SK-N-SH (cell line): ENCODE measurements at regions not wholly inside any gene's neighbourhood (a gene's known extent, or its start where the extent isn't known, plus 50 kb on each side); places are given as distances from the start of the nearest gene placed in this dataset.

ENCODE experiments used
- CTCF ChIA-PET: fragments of 300-600, 350-600 bp; formaldehyde crosslinking; extraction: SDS; loops from one replicate; lab custom pipeline; 2021; lab: Yijun Ruan, JAX
- POLR2A ChIA-PET: fragments of 350-600 bp; sonication (Branson Sonifier 250); formaldehyde crosslinking; extraction: SDS; loops from one replicate; lab custom pipeline; 2020; ENCODE audit warnings: antibody characterized with exemption, inconsistent platforms; lab: Yijun Ruan, JAX
- DNase-seq: peaks from one replicate; pipeline ENCODE4 v3.0.0; 2012
- H2AFZ ChIP-seq: fragments of 200-600 bp; sonication (generic); 2 replicates; pipeline ENCODE4 v1.8.1; 2016; ENCODE audit warnings: antibody characterized with exemption, mild to moderate bottlenecking, low read depth
- H3F3A ChIP-seq: fragments of 200-600 bp; sonication (generic); replicated peaks from 2 replicates; pipeline ENCODE3; 2016; ENCODE audit warnings: antibody characterized with exemption, mild to moderate bottlenecking; ENCODE audit not compliant: insufficient read depth
- H3K27ac ChIP-seq, 2 experiments: fragments of 200-500 bp in 1 of 2; fragments of 200-600 bp in 1 of 2; sonication (Bioruptor generic) in 1 of 2; sonication (generic), shearing (Covaris generic) in 1 of 2; 2 replicates each; pipeline versions ENCODE4 v1.5.1 to v1.6.1; 2014 to 2016; ENCODE audit warnings: low read depth in 2 of 2, inconsistent platforms in 1 of 2, low read length in 1 of 2, mild to moderate bottlenecking in 1 of 2, mixed read lengths in 1 of 2
- H3K27me3 ChIP-seq: fragments of 200-600 bp; sonication (generic), shearing (Covaris generic); 2 replicates; pipeline ENCODE4 v1.6.1; 2016; ENCODE audit warnings: mixed run types; ENCODE audit not compliant: insufficient read depth
- H3K36me3 ChIP-seq, 2 experiments: fragments of 200-500 bp in 1 of 2; fragments of 200-600 bp in 1 of 2; sonication (Bioruptor generic) in 1 of 2; sonication (generic) in 1 of 2; replicated peaks in 1 of 2; 2 replicates each; pipeline versions ENCODE3 to v1.5.1; 2014 to 2016; ENCODE audit warnings: low read length in 1 of 2, mild to moderate bottlenecking in 1 of 2; ENCODE audit not compliant: insufficient read depth in 2 of 2, control insufficient read depth in 1 of 2
- H3K4me1 ChIP-seq, 2 experiments: fragments of 200-500 bp in 1 of 2; fragments of 200-600 bp in 1 of 2; sonication (Bioruptor generic) in 1 of 2; sonication (generic), shearing (Covaris generic) in 1 of 2; 2 replicates each; pipeline versions ENCODE4 v1.5.1 to v1.6.1; 2014 to 2016; ENCODE audit warnings: low read depth in 1 of 2, low read length in 1 of 2, mixed run types in 1 of 2; ENCODE audit not compliant: insufficient read depth in 2 of 2, control insufficient read depth in 1 of 2
- H3K4me2 ChIP-seq: fragments of 200-600 bp; sonication (generic), shearing (Covaris generic); 2 replicates; pipeline ENCODE4 v1.6.1; 2017; ENCODE audit warnings: mixed run types
- H3K4me3 ChIP-seq, 2 experiments: fragments of 200-500 bp in 1 of 2; fragments of 200-600 bp in 1 of 2; sonication (Bioruptor generic) in 1 of 2; sonication (generic), shearing (Covaris generic) in 1 of 2; 2 replicates each; pipeline versions ENCODE4 v1.5.1 to v1.8.1; 2014 to 2016; ENCODE audit warnings: low read depth in 2 of 2, inconsistent platforms in 1 of 2, low read length in 1 of 2, mild to moderate bottlenecking in 1 of 2, mixed read lengths in 1 of 2, moderate library complexity in 1 of 2
- H3K79me2 ChIP-seq: fragments of 200-600 bp; sonication (generic); 2 replicates; pipeline ENCODE4 v1.8.1; 2017; ENCODE audit warnings: mild to moderate bottlenecking; ENCODE audit not compliant: insufficient read depth
- H3K9ac ChIP-seq: fragments of 200-600 bp; sonication (generic); 2 replicates; pipeline ENCODE4 v1.6.1; 2017; ENCODE audit warnings: mixed run types
- H3K9me2 ChIP-seq: fragments of 200-600 bp; sonication (generic); 2 replicates; pipeline ENCODE4 v1.6.1; 2017; ENCODE audit warnings: mixed run types
- H3K9me3 ChIP-seq: fragments of 200-600 bp; sonication (generic); 2 replicates; pipeline ENCODE4 v1.6.1; 2017; ENCODE audit warnings: mixed run types, mild to moderate bottlenecking, moderate library complexity
- H4K20me1 ChIP-seq: fragments of 200-600 bp; sonication (generic); 2 replicates; pipeline ENCODE4 v1.6.1; 2017; ENCODE audit warnings: mild to moderate bottlenecking, mixed run types; ENCODE audit not compliant: insufficient read depth
- CHD2 ChIP-seq: fragments of 150-350 bp; IDR thresholded peaks from 2 replicates; pipeline ENCODE4 v1.6.1; 2018; ENCODE audit warnings: low read length; ENCODE audit not compliant: partially characterized antibody
- ELF1 ChIP-seq: IDR thresholded peaks from 2 replicates; pipeline ENCODE4 v1.4.0; 2012
- EZH2phosphoT487 ChIP-seq: fragments of 200-600 bp; sonication (generic); IDR thresholded peaks from 2 replicates; pipeline ENCODE4 v1.6.1; 2017; ENCODE audit warnings: low read depth, mixed run types, mild to moderate bottlenecking, antibody characterized with exemption, moderate library complexity, borderline replicate concordance
- GABPA ChIP-seq: IDR thresholded peaks from 2 replicates; pipeline ENCODE4 v1.4.0; 2012; ENCODE audit warnings: low read depth, mild to moderate bottlenecking
- GATA2 ChIP-seq: sonication (generic); formaldehyde crosslinking; IDR thresholded peaks from 2 replicates; pipeline ENCODE4 v1.5.0; 2020; ENCODE audit warnings: mild to moderate bottlenecking, missing genetic modification reagents
- JUND ChIP-seq: IDR thresholded peaks from 2 replicates; pipeline ENCODE4 v1.4.0; 2012
- MEF2A ChIP-seq: IDR thresholded peaks from 2 replicates; pipeline ENCODE4 v1.4.0; 2012; ENCODE audit warnings: low read depth, borderline replicate concordance
- NFIC ChIP-seq: IDR thresholded peaks from 2 replicates; pipeline ENCODE4 v1.4.0; 2012; ENCODE audit warnings: borderline replicate concordance
- RAD21 ChIP-seq: IDR thresholded peaks from 2 replicates; pipeline ENCODE4 v1.6.1; 2012; ENCODE audit warnings: mild to moderate bottlenecking, low read length
- TAF1 ChIP-seq: IDR thresholded peaks from 2 replicates; pipeline ENCODE4 v1.6.1; 2012; ENCODE audit warnings: low read depth, mild to moderate bottlenecking, low read length, moderate library complexity, borderline replicate concordance
- TCF12 ChIP-seq: IDR thresholded peaks from 2 replicates; pipeline ENCODE4 v1.4.0; 2012
- TEAD4 ChIP-seq: IDR thresholded peaks from 2 replicates; pipeline ENCODE4 v1.4.0; 2012; ENCODE audit warnings: mild to moderate bottlenecking, borderline replicate concordance; ENCODE audit not compliant: insufficient read depth
- YY1 ChIP-seq: IDR thresholded peaks from 2 replicates; pipeline ENCODE4 v1.4.0; 2012; ENCODE audit warnings: low read depth, mild to moderate bottlenecking
- WGBS: methylation state at CpG from one replicate; pipeline ENCODE4 v1.1.6; 2017; ENCODE audit warnings: low lambda C conversion rate; 5-methylcytosine and 5-hydroxymethylcytosine counted together
- TF ChIP-seq, protein P1 (sequence below): IDR thresholded peaks from 2 replicates; pipeline ENCODE4; 2012
- TF ChIP-seq, protein P2 (sequence below): IDR thresholded peaks from 2 replicates; pipeline ENCODE4 v1.4.0; 2012; ENCODE audit warnings: low read depth, borderline replicate concordance
- TF ChIP-seq, protein P3 (sequence below): fragments of 200-600 bp; sonication (generic); IDR thresholded peaks from 2 replicates; pipeline ENCODE4 v1.6.1; 2017; ENCODE audit warnings: antibody characterized with exemption, mild to moderate bottlenecking, moderate library complexity
- TF ChIP-seq, protein P4 (sequence below): IDR thresholded peaks from 2 replicates; pipeline ENCODE4 v1.4.0; 2012; ENCODE audit warnings: low read depth
- TF ChIP-seq, protein P5 (sequence below): fragments of 150-350 bp; IDR thresholded peaks from 2 replicates; pipeline ENCODE4 v1.6.1; 2016; ENCODE audit warnings: mild to moderate bottlenecking, low read depth, low read length

DNA sequence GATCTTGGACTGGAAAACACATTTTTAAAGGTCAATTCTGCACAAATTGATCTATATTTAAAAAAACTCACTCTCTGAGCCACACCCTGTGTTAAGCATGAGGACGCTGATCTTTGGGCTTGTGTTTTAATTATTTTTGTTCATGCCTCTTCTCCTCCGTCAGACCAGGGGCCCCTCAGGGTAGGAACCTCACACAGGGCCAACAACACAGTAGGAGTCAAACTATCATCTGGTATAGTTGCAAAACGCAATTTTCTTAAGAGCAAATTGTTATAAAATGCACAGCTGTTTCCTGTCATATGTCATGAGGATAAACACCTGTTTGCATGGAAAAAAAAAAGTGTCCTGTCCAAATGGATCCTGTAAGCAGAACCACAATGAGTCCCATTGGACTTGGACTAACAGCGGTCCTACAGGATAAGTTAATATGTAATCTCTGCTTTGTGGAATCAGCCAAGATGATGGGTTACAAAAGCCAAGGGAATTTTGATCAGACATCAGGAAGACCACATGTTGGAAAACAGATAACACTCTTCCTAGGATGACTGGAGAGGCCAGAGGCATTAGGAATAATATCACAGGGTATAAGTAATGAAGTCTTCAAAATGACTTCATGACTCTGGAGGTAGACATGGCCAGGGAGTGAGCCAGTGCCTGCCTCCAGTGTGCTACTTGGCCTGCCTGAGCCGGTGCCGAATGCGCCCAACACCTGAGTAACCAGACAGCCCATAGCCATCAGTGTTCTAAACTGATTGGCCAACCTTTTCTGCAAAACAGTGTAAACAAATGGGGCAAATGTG lies 184.9 kb upstream of the ADCY1 start:
- no peaks in the 10 kb centered on the region for H4K20me1 ChIP-seq
- no peak overlapping the region for H3K4me2 ChIP-seq
- no peaks in the 10 kb centered on the region for H3F3A ChIP-seq
- no peak for DNase-seq
- no peak overlapping the region for H2AFZ ChIP-seq
- no peaks in the 10 kb centered on the region for H3K36me3 ChIP-seq
- ChIA-PET CTCF (interaction anchor here (1.3 kb wide), 1 partner anchor 12 kb away, joined by 3 read pairs; no protein-coding TSS in a partner anchor), POLR2A (no interaction called here)
- no peaks in the 10 kb centered on the region for H3K27me3 ChIP-seq
- no peaks in the 10 kb centered on the region for H3K9me2 ChIP-seq
- H3K9me3 ChIP-seq: no peaks in the 10 kb centered on the region
- peaks cover 0 to 13% of the 10 kb centered on the region in 2 experiments; a peak in 2 of 4 replicates for H3K4me1 ChIP-seq
- no peak overlapping the region for H3K4me3 ChIP-seq
- H3K9ac ChIP-seq: no peak overlapping the region
- peak overlapping the region in 1 of 2 experiments; percentile 43; a peak in 1 of 4 replicates for H3K27ac ChIP-seq
- TF ChIP-seq, protein P1, sequence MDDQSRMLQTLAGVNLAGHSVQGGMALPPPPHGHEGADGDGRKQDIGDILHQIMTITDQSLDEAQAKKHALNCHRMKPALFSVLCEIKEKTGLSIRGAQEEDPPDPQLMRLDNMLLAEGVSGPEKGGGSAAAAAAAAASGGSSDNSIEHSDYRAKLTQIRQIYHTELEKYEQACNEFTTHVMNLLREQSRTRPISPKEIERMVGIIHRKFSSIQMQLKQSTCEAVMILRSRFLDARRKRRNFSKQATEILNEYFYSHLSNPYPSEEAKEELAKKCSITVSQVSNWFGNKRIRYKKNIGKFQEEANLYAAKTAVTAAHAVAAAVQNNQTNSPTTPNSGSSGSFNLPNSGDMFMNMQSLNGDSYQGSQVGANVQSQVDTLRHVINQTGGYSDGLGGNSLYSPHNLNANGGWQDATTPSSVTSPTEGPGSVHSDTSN: no peak
- TF ChIP-seq, protein P2, sequence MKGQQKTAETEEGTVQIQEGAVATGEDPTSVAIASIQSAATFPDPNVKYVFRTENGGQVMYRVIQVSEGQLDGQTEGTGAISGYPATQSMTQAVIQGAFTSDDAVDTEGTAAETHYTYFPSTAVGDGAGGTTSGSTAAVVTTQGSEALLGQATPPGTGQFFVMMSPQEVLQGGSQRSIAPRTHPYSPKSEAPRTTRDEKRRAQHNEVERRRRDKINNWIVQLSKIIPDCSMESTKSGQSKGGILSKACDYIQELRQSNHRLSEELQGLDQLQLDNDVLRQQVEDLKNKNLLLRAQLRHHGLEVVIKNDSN: no peak
- no peak for TF ChIP-seq EZH2phosphoT487
- TF ChIP-seq JUND: no peak
- TF ChIP-seq YY1: no peak
- TF ChIP-seq RAD21: no peak
- TF ChIP-seq TCF12: no peak
- TF ChIP-seq, protein P3, sequence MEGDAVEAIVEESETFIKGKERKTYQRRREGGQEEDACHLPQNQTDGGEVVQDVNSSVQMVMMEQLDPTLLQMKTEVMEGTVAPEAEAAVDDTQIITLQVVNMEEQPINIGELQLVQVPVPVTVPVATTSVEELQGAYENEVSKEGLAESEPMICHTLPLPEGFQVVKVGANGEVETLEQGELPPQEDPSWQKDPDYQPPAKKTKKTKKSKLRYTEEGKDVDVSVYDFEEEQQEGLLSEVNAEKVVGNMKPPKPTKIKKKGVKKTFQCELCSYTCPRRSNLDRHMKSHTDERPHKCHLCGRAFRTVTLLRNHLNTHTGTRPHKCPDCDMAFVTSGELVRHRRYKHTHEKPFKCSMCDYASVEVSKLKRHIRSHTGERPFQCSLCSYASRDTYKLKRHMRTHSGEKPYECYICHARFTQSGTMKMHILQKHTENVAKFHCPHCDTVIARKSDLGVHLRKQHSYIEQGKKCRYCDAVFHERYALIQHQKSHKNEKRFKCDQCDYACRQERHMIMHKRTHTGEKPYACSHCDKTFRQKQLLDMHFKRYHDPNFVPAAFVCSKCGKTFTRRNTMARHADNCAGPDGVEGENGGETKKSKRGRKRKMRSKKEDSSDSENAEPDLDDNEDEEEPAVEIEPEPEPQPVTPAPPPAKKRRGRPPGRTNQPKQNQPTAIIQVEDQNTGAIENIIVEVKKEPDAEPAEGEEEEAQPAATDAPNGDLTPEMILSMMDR: no peak
- TF ChIP-seq ELF1: no peak
- TF ChIP-seq GATA2: no peak
- TF ChIP-seq GABPA: no peak
- TF ChIP-seq TEAD4: no peak
- TF ChIP-seq, protein P4, sequence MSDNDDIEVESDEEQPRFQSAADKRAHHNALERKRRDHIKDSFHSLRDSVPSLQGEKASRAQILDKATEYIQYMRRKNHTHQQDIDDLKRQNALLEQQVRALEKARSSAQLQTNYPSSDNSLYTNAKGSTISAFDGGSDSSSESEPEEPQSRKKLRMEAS: no peak
- TF ChIP-seq MEF2A: no peak
- no peak for TF ChIP-seq CHD2
- no peak for TF ChIP-seq TAF1
- no peak for TF ChIP-seq NFIC
- TF ChIP-seq, protein P5, sequence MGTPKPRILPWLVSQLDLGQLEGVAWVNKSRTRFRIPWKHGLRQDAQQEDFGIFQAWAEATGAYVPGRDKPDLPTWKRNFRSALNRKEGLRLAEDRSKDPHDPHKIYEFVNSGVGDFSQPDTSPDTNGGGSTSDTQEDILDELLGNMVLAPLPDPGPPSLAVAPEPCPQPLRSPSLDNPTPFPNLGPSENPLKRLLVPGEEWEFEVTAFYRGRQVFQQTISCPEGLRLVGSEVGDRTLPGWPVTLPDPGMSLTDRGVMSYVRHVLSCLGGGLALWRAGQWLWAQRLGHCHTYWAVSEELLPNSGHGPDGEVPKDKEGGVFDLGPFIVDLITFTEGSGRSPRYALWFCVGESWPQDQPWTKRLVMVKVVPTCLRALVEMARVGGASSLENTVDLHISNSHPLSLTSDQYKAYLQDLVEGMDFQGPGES: no peak
- TF ChIP-seq, all 33 proteins: peak for 0
- H3K79me2 ChIP-seq: no peaks in the 10 kb centered on the region
- 46% methylated on average over 7 of the region's 7 CpGs for WGBS
